ENCODE measurements at regions not wholly inside any gene's neighbourhood (a gene's known extent, or its start where the extent isn't known, plus 50 kb on each side); places are given as distances from the start of the nearest gene placed in this dataset.

DNA sequence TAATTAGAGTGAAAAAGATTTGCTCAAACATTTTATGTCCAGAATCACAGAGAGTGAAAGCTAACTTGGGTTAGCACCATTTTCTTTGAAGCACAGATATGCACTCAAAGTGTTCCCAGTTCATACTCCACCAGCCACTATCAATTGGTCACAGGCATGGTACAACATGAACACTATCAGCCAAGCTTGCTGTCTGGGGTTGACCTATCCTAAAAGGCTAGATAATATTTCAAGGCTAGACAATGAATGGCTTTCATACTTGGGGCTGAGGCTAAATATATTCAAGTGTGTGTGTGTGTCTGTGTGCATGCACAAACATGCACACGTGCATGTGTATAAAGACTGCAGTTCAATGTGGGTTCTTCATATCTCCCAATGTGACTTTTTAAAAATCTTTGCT is 783.0 kb upstream of the GJE1 start:
- Histone ChIP-seq H3K36me3 (ENCODE audit: low read depth, missing control alignments) (no peaks in the 10 kb centered on the region), H3K27ac (no peak overlapping the region), H3K9me3 (no peaks in the 10 kb centered on the region), H3K4me3 (no peak overlapping the region), H3K27me3 (no peaks in the 10 kb centered on the region), H3K4me1 (no peaks in the 10 kb centered on the region)
- TF ChIP-seq POLR2A (IDR thresholded peaks at IDR 0.05) = no peak
- TF ChIP-seq, protein P1, sequence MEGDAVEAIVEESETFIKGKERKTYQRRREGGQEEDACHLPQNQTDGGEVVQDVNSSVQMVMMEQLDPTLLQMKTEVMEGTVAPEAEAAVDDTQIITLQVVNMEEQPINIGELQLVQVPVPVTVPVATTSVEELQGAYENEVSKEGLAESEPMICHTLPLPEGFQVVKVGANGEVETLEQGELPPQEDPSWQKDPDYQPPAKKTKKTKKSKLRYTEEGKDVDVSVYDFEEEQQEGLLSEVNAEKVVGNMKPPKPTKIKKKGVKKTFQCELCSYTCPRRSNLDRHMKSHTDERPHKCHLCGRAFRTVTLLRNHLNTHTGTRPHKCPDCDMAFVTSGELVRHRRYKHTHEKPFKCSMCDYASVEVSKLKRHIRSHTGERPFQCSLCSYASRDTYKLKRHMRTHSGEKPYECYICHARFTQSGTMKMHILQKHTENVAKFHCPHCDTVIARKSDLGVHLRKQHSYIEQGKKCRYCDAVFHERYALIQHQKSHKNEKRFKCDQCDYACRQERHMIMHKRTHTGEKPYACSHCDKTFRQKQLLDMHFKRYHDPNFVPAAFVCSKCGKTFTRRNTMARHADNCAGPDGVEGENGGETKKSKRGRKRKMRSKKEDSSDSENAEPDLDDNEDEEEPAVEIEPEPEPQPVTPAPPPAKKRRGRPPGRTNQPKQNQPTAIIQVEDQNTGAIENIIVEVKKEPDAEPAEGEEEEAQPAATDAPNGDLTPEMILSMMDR (IDR thresholded peaks at IDR 0.05) = no peak
- intact Hi-C loops (cut with DNase I; ENCODE audit: low total_unique reads) = no loop called here
- WGBS, 2 donors = 89 to 100% methylated on average over 1 of the region's 1 CpG
- DNase-seq = no peak

DNA sequence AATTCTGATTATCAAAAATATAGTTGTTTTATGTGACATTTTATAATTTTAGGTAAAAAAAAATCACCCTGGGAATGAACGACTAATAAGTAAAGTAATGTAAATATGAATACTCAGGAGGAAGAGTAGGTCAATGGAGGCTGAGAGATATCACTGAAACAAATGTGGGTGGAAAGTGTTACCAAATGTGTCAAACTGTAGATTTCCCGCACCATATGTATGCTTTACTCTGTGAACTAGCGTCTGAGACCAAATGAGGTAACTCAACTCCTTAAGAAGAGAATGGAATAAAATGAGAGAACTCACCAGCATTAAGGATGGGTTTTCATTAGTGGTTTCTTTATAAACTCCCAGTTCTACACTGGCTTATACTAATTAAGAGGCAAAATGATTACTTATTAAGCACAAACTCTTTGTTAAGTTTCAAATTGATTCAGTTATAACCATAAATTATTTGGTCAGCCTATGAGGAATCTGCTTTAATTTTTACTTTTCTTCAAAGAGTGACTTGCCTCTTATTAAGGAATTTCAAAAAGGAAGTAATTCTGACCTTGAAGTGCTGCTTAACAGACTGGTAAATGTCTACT is 784.7 kb upstream of the GJE1 start:
- intact Hi-C loops (cut with DNase I; ENCODE audit: low total_unique reads) = no loop called here
- WGBS, 2 donors = 87 to 93% methylated on average over 3 of the region's 3 CpGs

DNA sequence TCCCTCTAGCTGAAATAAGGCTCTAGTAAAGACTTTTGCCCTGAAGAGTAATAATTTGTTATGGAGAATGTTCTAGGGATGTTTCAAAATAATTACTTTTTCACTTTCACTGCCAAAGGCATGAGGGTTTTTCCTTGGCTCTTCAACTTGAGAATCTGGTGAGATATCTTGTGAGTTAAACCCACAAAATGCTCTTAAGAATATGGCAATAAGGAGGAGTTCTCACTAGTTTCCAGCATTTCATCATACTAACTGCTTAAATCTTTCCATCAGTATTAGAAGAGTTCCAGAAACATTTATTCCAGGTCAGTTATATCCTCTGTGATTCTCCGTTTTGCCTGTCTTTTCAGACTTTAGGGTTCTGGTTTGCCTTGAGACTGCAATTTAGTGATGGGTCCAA is 785.6 kb upstream of the GJE1 start:
- TF ChIP-seq, protein P1 (IDR thresholded peaks at IDR 0.05) = no peak
- no peak for TF ChIP-seq POLR2A (IDR thresholded peaks at IDR 0.05)
- 76 to 88% methylated on average over 1 of the region's 1 CpG for WGBS, 2 donors

More for the DNA sequence above, 784.7 kb upstream of the GJE1 start:
- Histone ChIP-seq H3K27ac (no peak overlapping the region), H3K36me3 (ENCODE audit: low read depth, missing control alignments) (no peaks in the 10 kb centered on the region), H3K4me3 (no peak overlapping the region), H3K9me3 (no peaks in the 10 kb centered on the region), H3K27me3 (no peaks in the 10 kb centered on the region), H3K4me1 (no peaks in the 10 kb centered on the region)
- no peak for DNase-seq
- TF ChIP-seq, protein P1 (IDR thresholded peaks at IDR 0.05) = no peak
- TF ChIP-seq POLR2A (IDR thresholded peaks at IDR 0.05) = no peak

DNA sequence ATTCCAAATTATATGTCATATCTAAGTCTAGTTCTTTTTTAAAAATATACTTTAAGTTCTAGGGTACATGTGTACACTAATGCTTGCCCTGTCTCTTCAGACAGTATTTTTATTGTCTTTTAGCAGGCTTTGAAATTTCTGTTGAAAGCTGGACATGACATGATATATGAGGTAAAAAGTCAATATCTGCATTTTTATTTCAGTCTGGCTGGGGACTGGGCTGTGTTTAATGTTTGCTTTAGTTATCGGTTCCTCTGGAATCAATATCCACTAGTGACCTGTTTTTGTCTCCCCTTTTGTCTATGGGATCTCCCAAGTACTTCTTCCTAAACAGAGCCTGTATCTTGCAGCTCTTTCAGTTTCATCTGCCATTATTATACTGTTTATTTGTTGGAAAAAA is 786.2 kb upstream of the GJE1 start:
- Histone ChIP-seq H3K9me3 (no peaks in the 10 kb centered on the region), H3K27me3 (no peaks in the 10 kb centered on the region), H3K27ac (no peak overlapping the region), H3K36me3 (ENCODE audit: low read depth, missing control alignments) (no peaks in the 10 kb centered on the region), H3K4me3 (no peak overlapping the region), H3K4me1 (no peaks in the 10 kb centered on the region)
- no peak for DNase-seq
- intact Hi-C loops (cut with DNase I; ENCODE audit: low total_unique reads) = no loop called here
- 71 to 88% methylated on average over 1 of the region's 1 CpG for WGBS, 2 donors
- TF ChIP-seq, protein P1 (IDR thresholded peaks at IDR 0.05) = no peak
- no peak for TF ChIP-seq POLR2A (IDR thresholded peaks at IDR 0.05)

More for the DNA sequence above, 785.6 kb upstream of the GJE1 start:
- H3K9me3 ChIP-seq = no peaks in the 10 kb centered on the region
- no peak overlapping the region for H3K27ac ChIP-seq
- H3K4me1 ChIP-seq = no peaks in the 10 kb centered on the region
- no peaks in the 10 kb centered on the region for H3K36me3 ChIP-seq (ENCODE audit: low read depth, missing control alignments)
- DNase-seq = no peak
- no peaks in the 10 kb centered on the region for H3K27me3 ChIP-seq
- intact Hi-C loops (cut with DNase I; ENCODE audit: low total_unique reads) = no loop called here
- H3K4me3 ChIP-seq = no peak overlapping the region

DNA sequence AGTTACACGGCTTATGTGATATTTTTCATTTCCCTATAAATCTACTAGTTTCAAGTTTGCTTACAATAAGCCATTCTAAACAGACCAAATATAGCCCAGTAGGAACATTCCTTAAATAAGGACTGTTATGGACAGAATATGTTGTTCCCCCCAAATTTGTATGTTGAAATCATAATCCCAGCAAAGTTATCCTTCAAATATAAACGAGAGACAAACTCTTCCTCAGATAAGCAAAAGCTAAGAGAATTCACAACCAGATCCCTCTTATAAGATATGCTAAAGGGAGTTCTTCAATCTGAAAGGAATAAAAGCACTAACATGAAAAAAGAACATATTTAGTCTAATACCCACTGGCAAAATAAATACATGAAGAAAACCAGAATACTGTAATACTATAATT is 795.5 kb upstream of the GJE1 start:
- no peaks in the 10 kb centered on the region for H3K27me3 ChIP-seq
- no peak for DNase-seq
- H3K4me3 ChIP-seq = no peak overlapping the region
- H3K9me3 ChIP-seq = no peaks in the 10 kb centered on the region
- no peak overlapping the region for H3K27ac ChIP-seq
- no peaks in the 10 kb centered on the region for H3K36me3 ChIP-seq (ENCODE audit: low read depth, missing control alignments)
- TF ChIP-seq, protein P1 (IDR thresholded peaks at IDR 0.05) = no peak
- no peak for TF ChIP-seq POLR2A (IDR thresholded peaks at IDR 0.05)
- intact Hi-C loops (cut with DNase I; ENCODE audit: low total_unique reads) = no loop called here
- WGBS, 2 donors = 63 to 65% methylated on average over 2 of the region's 2 CpGs
- H3K4me1 ChIP-seq = no peaks in the 10 kb centered on the region
